Body of pancreas (tissue), 4 donors: ENCODE measurements at regions not wholly inside any gene's neighbourhood (a gene's known extent, or its start where the extent isn't known, plus 50 kb on each side); places are given as distances from the start of the nearest gene placed in this dataset.

ENCODE experiments used
- CTCF ChIP-seq, 7 experiments: fragments of 450-650 bp in 4 of 7; fragments of 200-600 bp in 3 of 7; sonication (generic) in 3 of 7; IDR thresholded peaks; one replicate each; pipeline ENCODE4 v1.5.1; 2016 to 2019; ENCODE audit warnings: antibody characterized with exemption in 7 of 7
- POLR2A ChIP-seq, 3 donors: fragments of 450-650 bp; IDR thresholded peaks; one replicate each; pipeline ENCODE4 v1.6.1; 2016; ENCODE audit warnings: antibody characterized with exemption in 3 of 3, mild to moderate bottlenecking in 2 of 3

- TF ChIP-seq CTCF (IDR thresholded peaks at IDR 0.05) (no peak), POLR2A (IDR thresholded peaks at IDR 0.05) (no peak)
Observed at GRCh38 chr2:173500953-173501352, 146.3 kb downstream of the CDCA7 start.
